DMS153 (cell line): ENCODE measurements at regions not wholly inside any gene's neighbourhood (a gene's known extent, or its start where the extent isn't known, plus 50 kb on each side); places are given as distances from the start of the nearest gene placed in this dataset.
"Not testable (repeated sequence)": the region's sequence is repeated elsewhere in the genome, so short reads cannot be mapped to it uniquely, and the experiment has no call there.

ENCODE experiments used
- DNase-seq: peaks from one replicate; lab custom pipeline; 2025; lab: John Stamatoyannopoulos, UW

GRCh38 chr2:55124682-55125081, 74.4 kb upstream of the RTN4 start:
- DNase-seq = not testable (repeated sequence)

GRCh38 chr2:55123851-55124269, 73.6 kb upstream of the RTN4 start:
- no peak for DNase-seq

- no peak for DNase-seq
Observed at GRCh38 chr2:55120634-55121359, 70.5 kb upstream of the RTN4 start.

- peak; percentile 28 for DNase-seq
Observed at GRCh38 chr2:55119711-55120487, 69.6 kb upstream of the RTN4 start.

DNA sequence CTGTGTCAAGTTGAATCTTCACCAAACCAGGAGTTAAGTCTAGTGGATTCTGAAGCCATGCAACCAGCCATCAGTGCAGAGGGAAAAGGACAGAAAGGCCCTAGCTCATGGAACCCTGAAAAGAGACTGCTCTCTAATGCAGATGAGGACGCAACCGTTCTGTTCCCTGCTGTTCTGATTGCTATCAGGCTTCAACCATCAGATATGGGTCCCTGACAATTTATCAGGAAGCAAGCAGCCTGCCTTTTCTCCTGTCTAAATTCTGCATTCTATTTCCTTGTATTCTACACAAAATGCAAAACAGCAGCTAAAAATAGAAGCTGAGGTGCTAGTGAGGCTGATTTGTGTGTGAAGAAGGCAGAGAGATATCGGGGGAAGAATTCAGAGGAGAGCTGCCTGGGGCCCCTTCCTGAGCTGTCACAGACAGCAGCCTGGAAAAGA, 68.4 kb upstream of the RTN4 start:
- DNase-seq = peak; percentile 14

- DNase-seq = no peak
Observed at GRCh38 chr2:55116966-55117365, 66.7 kb upstream of the RTN4 start.

DNA sequence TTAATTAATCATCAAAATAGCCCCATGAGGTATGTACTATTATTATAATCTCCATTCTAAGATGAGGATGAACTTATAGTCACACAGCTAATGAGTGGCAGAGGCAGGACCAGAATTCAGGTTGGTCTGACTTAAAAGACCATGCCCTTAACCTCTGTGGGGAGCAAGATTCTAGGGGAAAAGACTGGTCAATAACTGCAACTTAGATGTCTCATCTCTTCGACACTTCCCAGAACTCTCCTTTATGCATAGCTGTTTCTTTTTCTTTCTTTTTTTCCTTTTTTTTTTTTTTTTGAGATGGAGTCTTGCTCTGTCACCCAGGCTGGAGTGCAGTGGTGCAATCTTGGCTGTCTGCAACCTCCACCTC, 66.3 kb upstream of the RTN4 start:
- DNase-seq = no peak

DNA sequence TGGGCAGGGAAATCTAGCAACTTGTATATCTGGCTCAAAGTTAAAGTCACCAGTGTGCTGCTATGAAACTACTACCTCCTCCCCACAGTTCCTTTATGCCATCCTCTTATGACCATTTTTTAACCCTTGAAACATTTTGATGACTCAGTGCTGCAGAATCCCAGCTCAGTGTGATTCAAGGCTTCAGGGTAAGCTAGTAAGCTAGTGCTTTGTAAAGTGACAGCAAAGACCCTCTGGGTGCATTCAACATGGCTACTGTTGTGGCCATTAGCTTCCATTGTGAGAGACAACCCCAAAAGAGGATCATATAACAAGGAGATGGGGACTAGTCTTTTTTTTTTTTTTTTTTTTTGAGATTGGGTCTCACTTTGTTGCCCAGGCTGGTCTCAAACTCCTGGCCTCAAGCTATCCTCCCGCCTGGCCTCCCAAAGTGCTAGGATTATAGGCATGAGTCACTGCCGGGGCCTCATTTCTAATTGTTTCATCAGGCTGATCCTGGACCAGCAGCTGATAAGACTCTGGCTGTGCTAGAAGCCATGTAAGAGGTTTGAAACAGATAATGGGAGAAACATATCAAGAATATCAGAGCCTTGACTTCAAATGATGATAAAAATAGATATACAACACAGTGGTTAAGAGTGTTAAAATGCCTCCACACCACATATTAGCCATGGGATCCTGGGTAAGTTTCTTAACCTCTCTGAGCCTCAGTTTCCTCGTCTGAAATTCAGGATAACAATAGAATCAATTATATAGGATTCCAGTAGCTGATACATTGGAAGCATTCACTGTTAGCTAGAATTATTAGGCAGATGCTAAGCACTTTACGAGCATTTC, 65.7 kb upstream of the RTN4 start:
- DNase-seq = no peak

GRCh38 chr2:55114597-55114996, 64.3 kb upstream of the RTN4 start:
- DNase-seq = no peak

- DNase-seq = no peak
Observed at GRCh38 chr2:55114082-55114481, 63.8 kb upstream of the RTN4 start.

DNA sequence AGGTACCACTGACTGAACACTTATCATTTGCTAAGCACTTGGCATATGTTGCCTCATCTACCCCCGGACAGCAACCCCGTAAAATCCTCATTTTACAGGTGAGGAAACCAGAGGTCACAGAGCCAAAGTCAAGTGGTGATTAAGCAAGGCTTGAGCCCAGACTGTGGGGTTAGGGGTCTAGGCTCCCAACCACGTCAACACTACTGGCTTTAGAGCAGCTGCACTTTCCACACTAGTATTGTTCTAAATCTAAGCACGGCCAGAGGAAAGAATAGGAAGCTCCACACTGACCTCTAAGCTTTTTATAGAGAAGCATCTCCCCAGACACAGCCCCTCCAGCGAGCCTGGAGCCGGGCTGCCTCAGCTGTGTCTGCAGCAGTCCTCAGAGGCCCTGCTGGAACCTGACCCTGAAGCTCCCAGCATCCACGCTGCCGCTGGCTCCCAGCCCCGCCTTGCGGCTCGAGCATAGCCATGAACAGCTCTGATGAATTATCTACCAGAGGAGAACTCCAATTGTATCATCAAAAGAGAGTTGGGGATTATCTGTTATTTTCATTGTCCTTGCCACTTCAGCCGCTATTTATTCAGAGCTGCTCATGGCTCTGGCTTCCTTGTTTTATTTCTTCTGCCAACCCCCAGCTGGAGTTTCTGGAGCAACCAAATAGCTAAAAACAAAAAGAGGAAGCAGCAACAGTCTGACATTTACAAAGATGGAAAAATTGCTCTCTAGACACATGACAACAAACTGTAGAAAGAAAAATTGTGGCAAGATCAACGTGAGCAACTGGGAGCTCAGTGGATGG, 62.2 kb upstream of the RTN4 start:
- DNase-seq = peak; percentile 42

DNA sequence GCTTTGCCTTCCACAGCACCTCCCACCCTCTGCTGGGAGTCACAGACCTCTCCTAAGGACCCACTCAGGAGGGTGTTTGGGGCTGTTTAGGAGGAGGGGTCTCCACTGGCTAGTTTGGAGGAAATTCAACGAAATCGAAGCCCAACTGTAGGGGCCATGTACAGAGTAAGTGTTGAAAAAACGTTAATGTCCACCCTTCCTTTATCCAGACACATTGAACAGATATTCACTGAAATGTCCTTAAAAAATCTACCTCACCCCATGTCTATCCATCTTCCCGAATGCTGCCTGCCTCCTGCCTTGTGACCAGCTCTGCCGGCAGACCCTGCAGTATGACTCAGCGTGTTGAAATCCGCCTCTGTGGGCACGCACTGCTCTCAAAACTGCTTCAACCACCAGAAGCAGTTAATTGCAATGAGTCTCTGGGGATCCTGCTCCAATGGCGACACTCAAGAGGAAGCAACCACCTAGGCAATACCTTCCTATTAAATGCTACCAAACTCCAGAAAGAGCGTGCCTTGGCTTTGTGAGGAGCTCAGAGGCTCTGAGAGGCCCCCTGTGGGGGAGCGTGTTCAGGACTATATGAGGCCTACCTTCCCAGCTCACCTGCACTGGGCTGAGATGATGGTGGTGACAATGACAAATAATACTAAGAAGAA, 61.4 kb upstream of the RTN4 start:
- peak; percentile 97 for DNase-seq

DNA sequence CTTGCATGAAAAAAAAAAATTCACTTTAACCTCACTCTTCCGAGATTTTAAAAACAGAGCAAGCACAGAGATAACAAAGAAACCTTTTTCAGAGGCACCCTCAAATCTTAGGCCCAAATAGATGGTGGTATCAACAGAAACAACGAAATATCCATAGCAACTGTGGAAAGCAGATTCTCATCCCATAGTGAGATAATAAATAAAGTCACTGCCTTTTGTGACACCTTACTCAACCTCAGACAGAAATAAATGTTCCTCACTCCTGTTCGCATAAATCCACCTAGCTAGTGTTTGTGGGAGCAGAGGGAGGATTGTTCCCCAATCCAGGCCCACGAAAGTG, 60.9 kb upstream of the RTN4 start:
- DNase-seq = no peak

DNA sequence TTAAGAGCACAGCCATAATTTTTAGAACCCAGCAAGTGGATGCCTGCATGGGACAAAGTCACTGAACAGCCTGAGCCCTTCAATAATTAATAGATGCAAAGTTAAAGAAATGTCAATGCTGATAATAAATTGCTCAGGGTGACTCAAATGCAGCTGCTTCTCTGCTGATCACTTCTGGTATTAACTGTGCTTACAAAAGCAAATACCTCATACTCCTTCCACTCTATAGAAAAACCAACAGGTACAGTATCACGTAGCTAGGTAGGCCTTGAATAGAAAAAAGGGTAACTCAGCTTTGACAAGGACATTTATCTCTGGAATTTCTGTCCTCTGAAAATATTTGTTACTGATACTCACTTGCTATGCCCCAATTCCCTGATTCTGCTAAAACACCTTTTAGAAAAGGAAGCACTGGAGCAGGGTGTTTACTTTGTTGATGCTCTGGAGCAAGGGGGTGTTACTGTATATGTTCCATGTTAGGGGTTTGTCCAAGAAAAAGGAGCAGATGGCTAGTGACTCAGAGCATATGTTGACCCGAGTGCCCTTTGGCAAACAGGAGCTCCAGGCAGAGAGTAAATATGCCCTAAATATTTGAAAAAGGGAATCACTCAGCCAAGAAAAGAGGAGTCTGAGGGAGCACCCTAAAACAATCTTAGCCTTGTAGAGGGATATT, 59.1 kb upstream of the RTN4 start:
- peak; percentile 80 for DNase-seq

GRCh38 chr2:55108456-55109160, 58.4 kb upstream of the RTN4 start:
- no peak for DNase-seq

GRCh38 chr2:55107436-55107835, 57.2 kb upstream of the RTN4 start:
- DNase-seq = no peak

GRCh38 chr2:55106148-55106547, 55.9 kb upstream of the RTN4 start:
- DNase-seq = no peak

DNA sequence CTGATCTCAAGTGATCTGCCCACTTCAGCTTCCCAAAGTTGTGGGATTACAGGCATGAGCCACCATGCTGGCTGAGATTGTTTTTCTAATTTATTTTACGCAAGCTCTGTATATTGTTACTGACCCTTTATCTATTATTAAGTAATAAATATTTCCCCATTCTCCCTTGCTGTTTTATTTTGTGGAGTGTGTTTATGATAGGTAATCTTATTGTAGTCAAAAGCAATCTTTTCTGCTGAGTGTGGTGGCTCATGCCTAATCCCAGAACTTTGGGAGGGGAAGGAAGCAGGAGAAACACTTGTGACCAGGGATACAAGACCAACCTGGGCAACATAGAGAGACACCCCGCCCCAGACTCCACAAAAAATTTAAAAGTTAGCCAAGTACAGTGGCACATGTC, 55.2 kb upstream of the RTN4 start:
- no peak for DNase-seq

DNA sequence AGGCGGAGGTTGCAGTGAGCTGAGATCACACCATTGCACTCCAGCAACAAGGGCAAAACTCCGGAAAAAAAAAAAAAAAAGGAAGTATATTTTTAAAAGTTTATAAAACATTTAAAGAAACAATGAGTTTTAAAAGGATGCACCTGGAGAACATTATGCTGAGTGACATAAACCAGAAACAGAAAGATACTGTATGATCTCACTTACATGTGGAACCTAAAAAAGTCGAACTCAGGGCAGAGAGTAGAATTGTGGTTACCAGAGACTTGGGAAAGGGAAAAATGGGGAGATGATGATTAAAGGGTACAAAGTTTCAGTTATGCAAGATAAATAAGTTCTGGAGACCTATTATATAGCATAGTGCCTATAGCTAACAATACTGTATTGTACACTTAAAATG, 52.8 kb upstream of the RTN4 start:
- no peak for DNase-seq
